Testis (tissue), 2 donors: ENCODE measurements at regions not wholly inside any gene's neighbourhood (a gene's known extent, or its start where the extent isn't known, plus 50 kb on each side); places are given as distances from the start of the nearest gene placed in this dataset.

Experiments used
- POLR2A ChIP-seq: fragments of 450-650 bp; IDR thresholded peaks from one replicate; pipeline ENCODE4 v1.6.1; 2017; ENCODE audit warnings: antibody characterized with exemption, mild to moderate bottlenecking, moderate library complexity
- TF ChIP-seq, protein P1 (sequence below), 3 experiments: fragments of 450-650 bp in 2 of 3; fragments of 200-600 bp in 1 of 3; sonication (generic) in 1 of 3; IDR thresholded peaks; one replicate each; pipeline ENCODE4 v1.5.1; 2016 to 2019; ENCODE audit warnings: antibody characterized with exemption in 3 of 3, mild to moderate bottlenecking in 2 of 3, moderate library complexity in 1 of 3

DNA sequence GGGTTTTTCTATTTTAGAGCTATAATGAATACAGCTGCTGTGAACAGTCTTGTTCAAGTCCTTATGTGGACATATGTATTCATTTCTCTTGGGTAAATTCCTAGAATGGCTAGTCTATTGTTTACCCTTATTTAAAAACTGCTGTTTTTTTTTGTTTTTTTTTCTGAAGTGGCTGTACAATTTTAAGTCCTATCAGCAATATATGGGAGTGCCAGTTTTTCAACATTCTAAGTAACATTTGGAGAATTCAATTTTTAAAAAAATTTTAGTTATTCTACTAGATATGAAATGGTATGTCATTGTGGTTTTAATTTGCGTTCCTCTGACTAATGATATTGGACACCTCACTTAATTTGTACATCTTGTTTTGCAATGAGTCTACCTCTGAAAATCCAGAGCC, 349.7 kb downstream of the SATB2 start:
- TF ChIP-seq, protein P1, sequence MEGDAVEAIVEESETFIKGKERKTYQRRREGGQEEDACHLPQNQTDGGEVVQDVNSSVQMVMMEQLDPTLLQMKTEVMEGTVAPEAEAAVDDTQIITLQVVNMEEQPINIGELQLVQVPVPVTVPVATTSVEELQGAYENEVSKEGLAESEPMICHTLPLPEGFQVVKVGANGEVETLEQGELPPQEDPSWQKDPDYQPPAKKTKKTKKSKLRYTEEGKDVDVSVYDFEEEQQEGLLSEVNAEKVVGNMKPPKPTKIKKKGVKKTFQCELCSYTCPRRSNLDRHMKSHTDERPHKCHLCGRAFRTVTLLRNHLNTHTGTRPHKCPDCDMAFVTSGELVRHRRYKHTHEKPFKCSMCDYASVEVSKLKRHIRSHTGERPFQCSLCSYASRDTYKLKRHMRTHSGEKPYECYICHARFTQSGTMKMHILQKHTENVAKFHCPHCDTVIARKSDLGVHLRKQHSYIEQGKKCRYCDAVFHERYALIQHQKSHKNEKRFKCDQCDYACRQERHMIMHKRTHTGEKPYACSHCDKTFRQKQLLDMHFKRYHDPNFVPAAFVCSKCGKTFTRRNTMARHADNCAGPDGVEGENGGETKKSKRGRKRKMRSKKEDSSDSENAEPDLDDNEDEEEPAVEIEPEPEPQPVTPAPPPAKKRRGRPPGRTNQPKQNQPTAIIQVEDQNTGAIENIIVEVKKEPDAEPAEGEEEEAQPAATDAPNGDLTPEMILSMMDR (IDR thresholded peaks at IDR 0.05), result no peak
- no peak for TF ChIP-seq POLR2A
